ENCODE measurements at regions not wholly inside any gene's neighbourhood (a gene's known extent, or its start where the extent isn't known, plus 50 kb on each side); places are given as distances from the start of the nearest gene placed in this dataset.

GRCh38 chr17:73973586-73974409 lies 229.7 kb upstream of the RPL38 start:
- no peak for TF ChIP-seq CTCF (IDR thresholded peaks at IDR 0.05)
- TF ChIP-seq POLR2A (IDR thresholded peaks at IDR 0.05): no peak

Measured in esophagus squamous epithelium (tissue), 4 donors.